ENCODE measurements at regions not wholly inside any gene's neighbourhood (a gene's known extent, or its start where the extent isn't known, plus 50 kb on each side); places are given as distances from the start of the nearest gene placed in this dataset.

DNA sequence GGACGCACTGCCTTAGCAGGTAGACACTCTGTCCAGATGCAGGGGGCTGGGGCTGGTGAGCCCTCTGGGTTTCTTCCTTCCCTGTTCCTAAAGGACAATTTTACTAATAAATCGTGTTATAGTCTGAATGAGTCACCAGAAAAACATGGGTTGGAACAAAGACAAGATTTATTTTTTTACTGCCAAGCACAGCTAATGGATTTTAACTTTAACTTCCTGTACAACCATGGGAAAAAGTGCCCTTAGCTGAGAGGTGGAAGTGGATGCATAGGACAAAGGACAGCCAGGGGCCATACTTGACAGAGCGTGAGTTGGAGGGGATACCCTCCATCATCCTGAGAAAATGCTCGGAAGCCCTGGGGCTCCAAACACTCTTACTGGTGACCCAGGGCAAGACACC is 300.7 kb downstream of the MSX2 start:
- Histone ChIP-seq H3K4me3 (no peak overlapping the region), H3K27ac (no peak overlapping the region)
- TF ChIP-seq, protein P1, sequence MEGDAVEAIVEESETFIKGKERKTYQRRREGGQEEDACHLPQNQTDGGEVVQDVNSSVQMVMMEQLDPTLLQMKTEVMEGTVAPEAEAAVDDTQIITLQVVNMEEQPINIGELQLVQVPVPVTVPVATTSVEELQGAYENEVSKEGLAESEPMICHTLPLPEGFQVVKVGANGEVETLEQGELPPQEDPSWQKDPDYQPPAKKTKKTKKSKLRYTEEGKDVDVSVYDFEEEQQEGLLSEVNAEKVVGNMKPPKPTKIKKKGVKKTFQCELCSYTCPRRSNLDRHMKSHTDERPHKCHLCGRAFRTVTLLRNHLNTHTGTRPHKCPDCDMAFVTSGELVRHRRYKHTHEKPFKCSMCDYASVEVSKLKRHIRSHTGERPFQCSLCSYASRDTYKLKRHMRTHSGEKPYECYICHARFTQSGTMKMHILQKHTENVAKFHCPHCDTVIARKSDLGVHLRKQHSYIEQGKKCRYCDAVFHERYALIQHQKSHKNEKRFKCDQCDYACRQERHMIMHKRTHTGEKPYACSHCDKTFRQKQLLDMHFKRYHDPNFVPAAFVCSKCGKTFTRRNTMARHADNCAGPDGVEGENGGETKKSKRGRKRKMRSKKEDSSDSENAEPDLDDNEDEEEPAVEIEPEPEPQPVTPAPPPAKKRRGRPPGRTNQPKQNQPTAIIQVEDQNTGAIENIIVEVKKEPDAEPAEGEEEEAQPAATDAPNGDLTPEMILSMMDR (IDR thresholded peaks at IDR 0.05) = no peak
- no peak for DNase-seq (ENCODE audit: low spot score)

DNA sequence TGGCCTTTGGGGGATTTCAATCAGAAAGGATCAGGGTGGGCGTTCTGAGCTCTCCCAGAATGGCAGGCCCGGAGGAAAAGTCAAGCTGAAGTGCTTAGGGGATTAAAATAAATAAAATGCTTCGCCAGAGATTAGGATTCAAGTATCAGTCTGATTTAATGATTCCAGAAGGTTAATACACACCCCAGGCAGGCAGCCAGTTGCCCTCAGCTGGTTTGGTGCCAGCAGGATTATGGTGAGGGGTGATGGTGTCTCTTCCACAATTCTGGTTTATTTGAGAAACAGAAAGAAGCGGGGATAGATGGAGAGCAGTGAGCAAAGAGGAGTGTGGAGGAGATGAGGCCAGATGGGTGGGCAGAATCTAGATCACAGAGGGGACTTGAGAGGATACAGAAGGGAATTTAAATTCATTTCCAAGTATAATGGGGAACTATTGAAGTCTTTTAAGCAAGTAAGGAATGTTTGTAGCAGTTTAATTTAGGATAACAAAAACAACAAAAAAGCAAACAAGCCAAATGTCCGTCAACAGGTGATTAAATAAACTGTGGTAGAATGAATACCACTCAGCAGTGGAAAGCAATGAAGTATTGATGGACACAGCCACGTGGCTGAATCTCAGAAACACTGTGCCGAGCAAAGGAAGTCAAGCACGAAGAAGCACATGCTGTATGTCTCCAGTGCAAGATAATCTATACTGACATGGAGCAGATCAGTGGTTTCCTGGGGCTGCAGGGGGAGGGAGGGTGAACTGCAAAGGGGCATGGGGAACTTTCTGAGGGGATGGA is 297.7 kb downstream of the MSX2 start:
- TF ChIP-seq, protein P1 (IDR thresholded peaks at IDR 0.05) = no peak
- Histone ChIP-seq H3K4me3 (no peak overlapping the region), H3K27ac (no peak overlapping the region)
- DNase-seq (ENCODE audit: low spot score) = no peak

DNA sequence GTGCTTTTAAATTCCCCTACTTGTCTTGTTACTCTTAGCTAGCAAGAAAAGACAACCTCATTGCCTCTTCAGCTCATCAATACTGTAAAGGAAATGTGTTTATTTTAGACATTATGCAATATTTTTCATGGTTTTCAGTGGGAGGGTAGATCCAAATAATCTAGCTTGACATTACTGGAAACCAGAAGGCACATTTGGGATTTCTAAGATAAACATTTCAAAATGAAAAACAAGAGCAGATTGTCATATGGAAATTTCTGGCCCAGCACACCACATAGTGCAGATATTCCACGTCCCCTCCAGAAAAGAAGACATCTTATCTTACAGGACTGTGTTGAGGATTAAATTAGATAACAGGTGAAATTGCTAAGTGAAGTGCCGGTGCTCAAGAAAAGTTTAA is 296.9 kb downstream of the MSX2 start:
- DNase-seq (ENCODE audit: low spot score) = no peak
- no peak overlapping the region for H3K4me3 ChIP-seq
- TF ChIP-seq, protein P1 (IDR thresholded peaks at IDR 0.05) = no peak
- H3K27ac ChIP-seq = no peak overlapping the region

DNA sequence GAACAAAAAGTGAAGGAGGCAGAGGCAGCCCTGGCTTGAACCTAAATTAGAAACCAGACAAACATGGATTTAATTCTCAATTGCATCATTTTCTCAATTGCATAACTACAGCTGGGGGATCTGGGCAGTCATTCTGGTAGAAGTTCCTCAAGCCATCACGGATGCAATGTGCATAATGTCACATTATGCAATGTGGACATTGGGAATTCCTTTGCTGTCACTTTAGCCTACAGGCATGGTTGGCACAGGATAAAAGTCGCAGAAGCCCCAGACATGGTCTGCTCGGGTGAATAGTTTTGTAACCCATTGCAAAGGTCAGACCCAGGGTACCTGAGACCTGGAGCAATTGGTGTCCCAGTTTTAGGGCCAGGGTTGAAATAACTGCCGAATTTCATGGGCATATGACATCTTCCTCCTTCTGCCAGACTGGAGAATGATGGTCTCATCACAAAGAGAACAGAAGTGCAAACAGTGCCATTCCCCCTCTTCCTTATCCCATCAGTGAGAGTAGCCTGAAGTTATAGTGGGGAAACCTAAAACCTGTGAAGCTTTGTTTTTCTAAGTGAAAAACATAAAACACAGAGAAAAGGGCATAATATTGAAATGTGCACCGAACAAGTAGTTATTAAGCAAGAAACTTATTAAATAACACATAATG is 290.8 kb downstream of the MSX2 start:
- TF ChIP-seq, protein P1 (IDR thresholded peaks at IDR 0.05) = no peak
- no peak for DNase-seq (ENCODE audit: low spot score)
- H3K4me3 ChIP-seq = no peak overlapping the region
- H3K27ac ChIP-seq = no peak overlapping the region

DNA sequence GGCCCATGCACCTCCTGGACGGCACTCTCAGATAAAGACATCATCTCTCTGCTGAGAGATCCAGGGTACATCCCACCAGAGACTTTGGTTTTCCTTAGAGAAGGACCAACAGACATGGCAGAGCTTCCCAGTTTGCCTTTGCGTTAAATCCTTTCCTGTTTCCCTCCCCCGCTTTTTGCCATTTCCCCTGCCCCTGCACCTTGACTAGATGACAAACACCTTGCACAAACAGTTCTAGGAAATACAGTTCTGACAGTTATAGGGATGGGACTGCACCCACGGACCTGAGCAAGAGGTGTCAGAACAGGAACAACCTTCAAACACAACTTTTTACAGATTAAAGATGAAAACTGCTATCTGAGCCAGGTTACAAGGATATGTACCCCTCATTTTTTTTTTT is 288.9 kb downstream of the MSX2 start:
- no peak overlapping the region for H3K27ac ChIP-seq
- TF ChIP-seq, protein P1 (IDR thresholded peaks at IDR 0.05) = no peak
- no peak overlapping the region for H3K4me3 ChIP-seq
- no peak for DNase-seq (ENCODE audit: low spot score)

DNA sequence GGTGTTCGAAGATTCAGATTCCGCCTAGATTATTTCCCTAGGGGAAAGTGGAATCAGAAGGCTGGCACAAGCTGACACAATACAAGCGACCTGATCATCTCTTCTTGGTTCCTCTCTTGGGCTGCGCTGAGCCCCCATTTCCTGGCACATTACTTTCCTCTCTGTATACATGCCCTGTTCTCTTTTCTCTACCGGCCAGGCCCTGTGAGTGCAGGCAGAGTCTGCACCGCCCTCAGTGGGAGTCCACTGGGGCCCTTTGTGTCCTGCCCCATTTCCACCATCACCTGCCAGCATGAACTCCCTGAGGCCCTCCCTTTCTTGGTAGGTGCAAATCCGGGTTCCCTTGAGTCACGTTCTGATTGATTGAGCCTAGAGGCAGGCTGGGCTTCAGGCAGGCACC is 287.9 kb downstream of the MSX2 start:
- TF ChIP-seq, protein P1 (IDR thresholded peaks at IDR 0.05) = no peak
- no peak for DNase-seq (ENCODE audit: low spot score)
- H3K4me3 ChIP-seq = no peak overlapping the region

DNA sequence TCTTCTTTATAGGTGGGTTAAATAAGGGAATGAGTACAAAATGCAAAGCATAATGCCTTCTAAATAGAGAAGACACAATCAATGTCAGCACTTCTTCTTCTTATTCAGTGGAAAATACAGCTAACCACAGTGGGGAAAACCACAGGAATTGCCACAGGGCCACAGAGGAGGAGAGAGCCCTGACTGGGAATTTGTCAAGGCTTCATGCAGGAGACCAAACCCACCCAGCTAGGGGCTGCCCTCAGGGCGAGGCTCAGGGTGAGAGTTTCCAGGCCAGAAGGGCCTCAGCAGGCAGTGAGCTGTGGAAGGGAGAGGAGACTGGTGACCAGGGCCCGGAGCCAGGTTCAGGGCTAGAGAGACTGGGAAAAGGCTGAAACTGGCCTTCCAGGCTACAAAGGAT is 279.1 kb downstream of the MSX2 start:
- Histone ChIP-seq H3K27ac (no peak overlapping the region), H3K4me3 (no peak overlapping the region)
- TF ChIP-seq, protein P1 (IDR thresholded peaks at IDR 0.05) = no peak
- DNase-seq (ENCODE audit: low spot score) = no peak

More for the DNA sequence above, 287.9 kb downstream of the MSX2 start:
- no peak overlapping the region for H3K27ac ChIP-seq

All from coronary artery (tissue), 2 donors.